Retina (tissue), 1 donor: ENCODE measurements at regions not wholly inside any gene's neighbourhood (a gene's known extent, or its start where the extent isn't known, plus 50 kb on each side); places are given as distances from the start of the nearest gene placed in this dataset.
"Not testable (repeated sequence)": the region's sequence is repeated elsewhere in the genome, so short reads cannot be mapped to it uniquely, and the experiment has no call there.

ENCODE experiments used
- DNase-seq: peaks from one replicate; pipeline ENCODE4 v3.0.0-alpha.2; 2016

- DNase-seq, result no peak
Measured at GRCh38 chr3:169029674-169030285, 633.7 kb downstream of the MECOM start.

- DNase-seq, result no peak
Measured at GRCh38 chr3:169028716-169029115, 634.8 kb downstream of the MECOM start.

GRCh38 chr3:169026543-169027182, 636.8 kb downstream of the MECOM start:
- no peak for DNase-seq

- DNase-seq, result no peak
Measured at GRCh38 chr3:169022457-169022856, 641.1 kb downstream of the MECOM start.

GRCh38 chr3:169020371-169020770, 643.1 kb downstream of the MECOM start:
- no peak for DNase-seq

- DNase-seq, result no peak
Measured at GRCh38 chr3:169009453-169009852, 654.1 kb downstream of the MECOM start.

- no peak for DNase-seq
Measured at GRCh38 chr3:169008776-169009358, 654.6 kb downstream of the MECOM start.

GRCh38 chr3:169007145-169007544, 656.4 kb downstream of the MECOM start:
- no peak for DNase-seq

- not testable (repeated sequence) for DNase-seq
Measured at GRCh38 chr3:169006398-169006797, 657.1 kb downstream of the MECOM start.

GRCh38 chr3:169002689-169003088, 660.8 kb downstream of the MECOM start:
- peak; percentile 37 for DNase-seq

GRCh38 chr3:168998792-168999191, 664.7 kb downstream of the MECOM start:
- no peak for DNase-seq

- DNase-seq, result no peak
Measured at GRCh38 chr3:168997488-168997887, 666.0 kb downstream of the MECOM start.

- DNase-seq, result no peak
Measured at GRCh38 chr3:168996622-168997021, 666.9 kb downstream of the MECOM start.

GRCh38 chr3:168995129-168995528, 668.4 kb downstream of the MECOM start:
- no peak for DNase-seq

- DNase-seq, result no peak
Measured at GRCh38 chr3:168991803-168992202, 671.7 kb downstream of the MECOM start.

- DNase-seq, result no peak
Measured at GRCh38 chr3:168990621-168991020, 672.9 kb downstream of the MECOM start.

- no peak for DNase-seq
Measured at GRCh38 chr3:168990134-168990533, 673.4 kb downstream of the MECOM start.

GRCh38 chr3:168989396-168989795, 674.1 kb downstream of the MECOM start:
- DNase-seq, result no peak

GRCh38 chr3:168988853-168989252, 674.7 kb downstream of the MECOM start:
- DNase-seq, result no peak

GRCh38 chr3:168984872-168985271, 678.6 kb downstream of the MECOM start:
- DNase-seq, result no peak

GRCh38 chr3:168983046-168983445, 680.5 kb downstream of the MECOM start:
- DNase-seq, result no peak

GRCh38 chr3:168981396-168981795, 682.1 kb downstream of the MECOM start:
- DNase-seq, result no peak

GRCh38 chr3:168977716-168978374, 685.7 kb downstream of the MECOM start:
- peak; percentile 21 for DNase-seq

- no peak for DNase-seq
Measured at GRCh38 chr3:168976969-168977368, 686.5 kb downstream of the MECOM start.
